ENCODE measurements at regions not wholly inside any gene's neighbourhood (a gene's known extent, or its start where the extent isn't known, plus 50 kb on each side); places are given as distances from the start of the nearest gene placed in this dataset.

DNA sequence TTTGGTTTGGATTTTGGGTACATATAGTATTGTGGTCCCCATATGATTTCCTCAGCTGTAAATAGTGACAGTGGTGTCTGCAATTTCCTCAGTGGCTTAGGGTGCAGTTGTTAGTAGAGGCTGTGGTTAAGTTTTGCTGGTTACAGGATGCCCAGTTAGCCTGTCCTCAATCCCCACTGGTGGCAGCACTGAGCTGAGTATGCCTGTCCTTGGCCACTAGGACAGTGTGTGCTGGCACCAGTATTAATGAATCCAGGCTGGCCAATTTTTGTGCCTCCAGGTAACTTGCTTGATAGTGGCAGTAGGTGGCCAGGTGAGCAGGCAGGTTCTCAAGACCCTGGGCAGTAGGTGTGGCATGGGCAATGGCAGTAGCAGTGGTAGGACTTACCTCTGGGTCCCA, 973.1 kb downstream of the TMEM182 start:
- no peak overlapping the region for H3K4me3 ChIP-seq
- H3K36me3 ChIP-seq = no peaks in the 10 kb centered on the region
- no peak for TF ChIP-seq CTCF (IDR thresholded peaks at IDR 0.05)
- no peaks in the 10 kb centered on the region for H3K4me1 ChIP-seq (ENCODE audit: control insufficient read depth in 1 of 2, low read depth in 2 of 2)
- ATAC-seq (ENCODE audit: insufficient number of reproducible peaks, low FRiP score, low read depth) (no peak), DNase-seq (ENCODE audit: low spot score) (no peak)
- no peak overlapping the region for H3K27ac ChIP-seq
- peaks cover 8% of the 10 kb centered on the region for H3K9me3 ChIP-seq
- H3K27me3 ChIP-seq (replicated peaks; ENCODE audit: insufficient read depth) = no peaks in the 10 kb centered on the region

DNA sequence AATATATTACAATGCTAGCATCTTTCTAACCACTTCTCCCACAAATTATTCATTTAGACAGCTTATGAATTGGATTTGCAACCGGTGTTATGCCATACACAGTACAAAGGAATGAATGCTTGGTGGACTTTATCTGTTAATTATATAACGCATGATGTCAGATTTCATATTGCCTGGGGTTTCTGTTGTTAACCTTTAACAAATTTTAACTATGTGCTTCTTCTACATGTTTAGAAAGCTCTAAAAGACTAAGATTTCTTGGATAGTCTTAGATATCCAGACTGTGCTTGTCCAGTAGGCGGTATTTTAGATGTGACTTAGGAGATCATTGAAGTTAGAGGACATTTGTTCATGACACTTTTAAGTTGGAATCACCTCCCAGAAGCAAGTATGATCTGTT, 976.3 kb downstream of the TMEM182 start:
- H3K4me1 ChIP-seq (ENCODE audit: control insufficient read depth in 1 of 2, low read depth in 2 of 2) = no peaks in the 10 kb centered on the region
- H3K27me3 ChIP-seq (replicated peaks; ENCODE audit: insufficient read depth) = no peaks in the 10 kb centered on the region
- H3K4me3 ChIP-seq = no peak overlapping the region
- no peaks in the 10 kb centered on the region for H3K36me3 ChIP-seq
- ATAC-seq (ENCODE audit: insufficient number of reproducible peaks, low FRiP score, low read depth) = no peak
- no peak for TF ChIP-seq CTCF (IDR thresholded peaks at IDR 0.05)
- peaks cover 8% of the 10 kb centered on the region for H3K9me3 ChIP-seq
- no peak overlapping the region for H3K27ac ChIP-seq
- DNase-seq (ENCODE audit: low spot score) = no peak

- no peak for ATAC-seq (ENCODE audit: insufficient number of reproducible peaks, low FRiP score, low read depth)
- peaks cover 8% of the 10 kb centered on the region for H3K9me3 ChIP-seq
- no peak for TF ChIP-seq CTCF (IDR thresholded peaks at IDR 0.05)
- DNase-seq (ENCODE audit: low spot score) = no peak
- H3K36me3 ChIP-seq = no peaks in the 10 kb centered on the region
- no peak overlapping the region for H3K4me3 ChIP-seq
- no peaks in the 10 kb centered on the region for H3K4me1 ChIP-seq (ENCODE audit: control insufficient read depth in 1 of 2, low read depth in 2 of 2)
- no peak overlapping the region for H3K27ac ChIP-seq
- H3K27me3 ChIP-seq (replicated peaks; ENCODE audit: insufficient read depth) = no peaks in the 10 kb centered on the region
These were observed 976.8 kb downstream of the TMEM182 start for GRCh38 chr2:103738606-103739005.

DNA sequence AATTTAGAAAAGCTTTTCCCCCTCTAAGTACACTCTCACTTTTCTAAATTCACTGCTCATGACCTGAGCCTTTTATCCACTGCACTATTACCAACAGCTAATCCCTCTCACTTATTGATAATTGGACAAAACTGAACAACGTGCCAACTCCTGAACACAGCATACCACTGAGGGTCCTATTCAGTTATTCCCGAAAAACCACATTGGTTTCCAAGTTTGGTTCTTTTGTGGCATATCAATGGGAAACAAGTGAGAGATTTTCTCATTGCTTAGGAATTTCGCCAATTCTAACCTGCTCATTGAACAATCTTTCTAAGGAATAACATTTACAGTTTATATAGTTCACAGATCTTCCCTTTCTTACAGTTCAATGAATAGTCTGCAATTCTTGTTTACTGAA, 977.4 kb downstream of the TMEM182 start:
- TF ChIP-seq CTCF (IDR thresholded peaks at IDR 0.05) = no peak
- DNase-seq (ENCODE audit: low spot score) (no peak), ATAC-seq (ENCODE audit: insufficient number of reproducible peaks, low FRiP score, low read depth) (no peak)
- Histone ChIP-seq H3K27ac (no peak overlapping the region), H3K4me1 (ENCODE audit: control insufficient read depth in 1 of 2, low read depth in 2 of 2) (no peaks in the 10 kb centered on the region), H3K4me3 (no peak overlapping the region), H3K27me3 (replicated peaks; ENCODE audit: insufficient read depth) (no peaks in the 10 kb centered on the region), H3K36me3 (no peaks in the 10 kb centered on the region), H3K9me3 (peaks cover 4% of the 10 kb centered on the region)

- Histone ChIP-seq H3K4me3 (no peak overlapping the region), H3K27me3 (replicated peaks; ENCODE audit: insufficient read depth) (no peaks in the 10 kb centered on the region), H3K27ac (no peak overlapping the region), H3K36me3 (no peaks in the 10 kb centered on the region), H3K4me1 (ENCODE audit: control insufficient read depth in 1 of 2, low read depth in 2 of 2) (no peaks in the 10 kb centered on the region), H3K9me3 (no peaks in the 10 kb centered on the region)
- DNase-seq (ENCODE audit: low spot score) (no peak), ATAC-seq (ENCODE audit: insufficient number of reproducible peaks, low FRiP score, low read depth) (no peak)
- TF ChIP-seq CTCF (IDR thresholded peaks at IDR 0.05) = no peak
These were observed 978.1 kb downstream of the TMEM182 start for GRCh38 chr2:103739921-103740320.

Data from thoracic aorta (tissue), 2 donors.